ENCODE measurements at regions not wholly inside any gene's neighbourhood (a gene's known extent, or its start where the extent isn't known, plus 50 kb on each side); places are given as distances from the start of the nearest gene placed in this dataset.
"Not testable (repeated sequence)": the region's sequence is repeated elsewhere in the genome, so short reads cannot be mapped to it uniquely, and the experiment has no call there.

GRCh38 chr12:67045650-67046049, 223.5 kb upstream of the CAND1 start:
- DNase-seq: no peak

GRCh38 chr12:67046062-67046461, 223.1 kb upstream of the CAND1 start:
- no peak for DNase-seq

GRCh38 chr12:67047634-67048033, 221.5 kb upstream of the CAND1 start:
- no peak for DNase-seq

- DNase-seq: no peak
Measured at GRCh38 chr12:67048371-67048770, 220.8 kb upstream of the CAND1 start.

DNA sequence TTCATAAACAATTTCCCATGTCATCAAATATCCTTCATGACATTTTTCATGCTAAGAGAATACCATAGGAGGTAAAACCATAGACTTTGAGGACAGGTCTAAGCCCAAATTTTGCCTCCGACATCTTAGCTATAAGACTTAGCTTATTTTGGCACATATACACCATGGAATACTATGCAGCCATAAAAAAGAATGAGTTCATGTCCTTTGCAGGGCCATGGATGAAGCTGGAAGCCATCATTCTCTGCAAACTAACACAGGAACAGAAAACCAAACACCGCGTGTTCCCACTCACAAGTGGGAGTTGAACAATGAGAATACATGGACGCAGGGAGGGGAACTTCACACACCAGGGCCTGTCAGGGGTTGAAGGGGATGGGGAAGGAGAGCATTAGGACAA, 220.0 kb upstream of the CAND1 start:
- DNase-seq: not testable (repeated sequence)

GRCh38 chr12:67052981-67053380, 216.2 kb upstream of the CAND1 start:
- DNase-seq: no peak

GRCh38 chr12:67056329-67056728, 212.8 kb upstream of the CAND1 start:
- DNase-seq: no peak

GRCh38 chr12:67057072-67057471, 212.1 kb upstream of the CAND1 start:
- DNase-seq: no peak

GRCh38 chr12:67062193-67062592, 207.0 kb upstream of the CAND1 start:
- DNase-seq: no peak

DNA sequence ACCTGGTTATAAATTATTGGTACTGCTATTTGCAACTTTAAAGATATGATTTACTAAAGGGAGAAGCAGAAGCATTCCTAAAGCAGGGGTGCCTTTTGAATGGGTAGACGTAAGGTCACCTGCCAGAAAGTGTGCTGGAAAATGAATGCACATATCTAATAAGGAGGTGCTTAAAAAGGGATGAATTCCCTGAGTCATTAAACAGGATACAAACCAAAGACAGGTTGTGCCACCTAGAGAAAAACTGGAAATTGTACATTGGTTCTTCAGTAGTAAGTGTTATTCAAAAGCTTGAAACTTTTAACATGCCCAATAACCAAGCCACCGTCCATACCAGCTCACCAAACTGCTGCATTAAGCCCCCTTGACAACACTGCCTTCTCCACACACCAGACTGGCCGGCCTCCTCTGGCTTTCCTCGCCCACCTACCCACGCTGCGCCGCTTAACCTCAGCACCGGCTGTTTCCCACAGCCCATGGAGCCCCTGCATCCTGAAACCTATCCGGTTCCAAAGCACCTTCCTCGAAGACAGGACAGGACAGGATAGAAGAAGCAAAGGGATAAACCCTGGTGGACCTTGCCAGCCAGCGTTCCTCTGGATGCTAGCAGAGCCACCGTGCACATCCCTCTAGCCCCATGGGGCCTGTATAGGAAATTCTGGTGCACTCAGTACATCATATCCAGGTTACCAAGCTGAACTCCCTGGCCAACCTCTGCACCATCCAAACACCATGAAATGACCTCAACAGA, 201.5 kb upstream of the CAND1 start:
- DNase-seq: no peak

GRCh38 chr12:67068204-67068731, 200.9 kb upstream of the CAND1 start:
- DNase-seq: peak; percentile 4

GRCh38 chr12:67068761-67069450, 200.3 kb upstream of the CAND1 start:
- peak; percentile 36 for DNase-seq

GRCh38 chr12:67069451-67070306, 199.5 kb upstream of the CAND1 start:
- DNase-seq: peak; percentile 34

DNA sequence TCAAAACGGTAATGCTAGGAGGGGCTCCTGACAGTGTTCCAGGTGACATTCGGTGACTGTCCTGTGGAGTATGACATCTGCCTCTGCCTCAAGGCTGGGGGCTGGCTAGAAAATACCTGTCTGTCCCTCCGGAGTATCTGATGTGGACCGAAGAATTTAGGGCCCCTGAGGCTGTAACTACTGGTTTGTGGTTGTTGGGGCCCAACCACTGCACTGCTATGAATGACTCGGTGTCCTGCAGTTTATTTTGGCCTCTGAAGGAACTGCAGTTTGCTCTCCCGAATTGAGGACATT, 198.9 kb upstream of the CAND1 start:
- peak; percentile 2 for DNase-seq

DNA sequence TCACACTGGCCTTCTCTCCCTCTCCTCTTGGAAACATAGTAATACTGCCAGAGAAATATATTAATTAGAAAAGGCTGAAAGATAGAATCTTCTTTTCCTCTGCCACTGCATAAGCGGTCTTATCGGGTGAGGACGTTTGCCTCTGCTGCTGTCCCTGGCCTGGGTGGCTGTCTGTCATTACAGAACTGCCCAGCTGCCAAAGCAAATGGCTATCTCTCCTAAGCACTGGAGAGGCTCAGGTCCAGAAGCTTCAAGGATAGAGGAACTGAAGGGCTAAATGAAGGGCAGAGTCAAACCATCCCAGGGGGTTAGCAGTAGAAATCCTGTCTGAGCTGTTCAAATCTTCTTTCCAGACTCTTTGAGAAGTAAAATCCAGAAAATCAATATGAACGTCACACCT, 198.6 kb upstream of the CAND1 start:
- DNase-seq: no peak

DNA sequence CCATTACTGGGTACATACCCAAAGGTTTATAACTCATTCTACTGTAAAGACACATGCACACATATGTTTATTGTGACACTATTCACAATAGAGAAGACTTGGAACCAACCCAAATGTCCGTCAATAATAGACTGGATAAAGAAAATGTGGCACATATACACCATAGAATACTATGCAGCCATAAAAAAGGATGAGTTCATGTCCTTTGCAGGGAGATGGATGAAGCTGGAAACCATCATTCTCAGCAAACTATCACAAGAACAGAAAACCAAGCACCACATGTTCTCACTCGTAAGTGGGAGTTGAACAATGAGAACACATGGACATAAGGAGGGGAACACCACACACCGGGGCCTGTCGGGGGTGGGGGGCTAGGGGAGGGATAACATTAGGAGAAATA, 196.9 kb upstream of the CAND1 start:
- DNase-seq: not testable (repeated sequence)

GRCh38 chr12:67073336-67073735, 195.8 kb upstream of the CAND1 start:
- no peak for DNase-seq

DNA sequence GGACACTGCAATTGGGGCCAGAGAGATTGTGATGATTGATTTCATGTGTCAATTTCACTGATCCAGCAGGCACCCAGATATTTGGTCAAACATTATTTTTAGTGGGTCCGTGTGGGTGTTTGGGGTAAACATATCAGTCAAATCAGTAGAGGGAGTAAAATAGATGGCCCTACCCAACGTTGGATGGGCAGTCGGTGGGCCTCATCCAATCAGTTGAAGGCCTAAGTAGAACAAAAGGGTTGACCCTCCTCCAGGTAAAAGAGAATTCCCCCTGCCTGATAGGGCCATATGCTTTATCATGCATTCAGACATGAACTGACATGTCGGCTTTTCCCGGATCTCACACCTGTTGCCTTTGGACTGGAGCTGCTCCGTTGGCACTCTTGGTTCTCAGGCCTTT, 195.1 kb upstream of the CAND1 start:
- no peak for DNase-seq

- no peak for DNase-seq
Measured at GRCh38 chr12:67077617-67078016, 191.5 kb upstream of the CAND1 start.

DNA sequence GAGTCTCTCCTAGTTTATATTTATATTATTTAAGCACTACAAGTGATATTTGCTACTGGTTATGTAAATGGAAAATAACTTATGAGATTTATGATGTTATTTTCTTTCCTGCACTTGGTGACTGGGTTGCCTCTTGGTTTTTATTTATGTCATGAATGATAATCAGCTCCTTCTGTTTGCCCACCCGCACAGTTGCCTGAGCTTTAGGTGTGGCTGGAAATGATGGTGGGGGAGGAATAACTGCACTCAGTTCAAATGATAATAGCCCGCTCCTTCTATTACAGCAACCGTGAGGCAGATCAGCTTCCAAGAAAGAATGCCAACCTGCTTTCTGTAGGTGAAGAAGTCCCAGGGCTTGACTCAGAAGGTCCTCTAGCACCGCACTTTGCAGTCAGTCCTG, 190.2 kb upstream of the CAND1 start:
- DNase-seq: no peak

- no peak for DNase-seq
Measured at GRCh38 chr12:67080637-67081036, 188.5 kb upstream of the CAND1 start.

GRCh38 chr12:67082221-67082620, 186.9 kb upstream of the CAND1 start:
- no peak for DNase-seq

GRCh38 chr12:67085699-67086098, 183.5 kb upstream of the CAND1 start:
- no peak for DNase-seq

- no peak for DNase-seq
Measured at GRCh38 chr12:67086116-67086515, 183.0 kb upstream of the CAND1 start.

Measured in stimulated activated CD4-positive, alpha-beta T cell treated with anti-CD3 and anti-CD28 coated beads, Interleukin-1b, Interleukin-23, amount 100 ng/mL, for 48 hours (primary cell).